ENCODE measurements at regions not wholly inside any gene's neighbourhood (a gene's known extent, or its start where the extent isn't known, plus 50 kb on each side); places are given as distances from the start of the nearest gene placed in this dataset.

DNA sequence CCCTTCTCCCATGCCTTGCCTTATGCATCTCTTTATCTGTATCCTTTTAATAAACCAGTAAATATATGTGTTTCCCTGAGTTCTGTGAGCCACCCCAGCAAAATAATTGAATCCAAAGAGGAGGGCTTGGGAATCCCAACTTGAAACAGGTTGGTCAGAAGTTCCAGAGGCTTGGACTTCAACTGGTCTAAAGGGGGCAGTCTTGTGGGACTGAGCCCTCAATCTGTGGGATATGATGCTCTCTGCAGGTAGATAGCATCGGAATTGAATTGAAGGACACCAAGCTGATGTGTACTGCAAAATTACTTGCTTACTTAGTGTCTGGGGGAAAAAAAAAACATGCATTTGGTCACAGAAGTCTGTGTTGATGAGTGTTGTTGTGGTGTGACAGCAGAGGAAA, 1033.5 kb upstream of the TMEFF2 start:
- Histone ChIP-seq H3K4me1 (ENCODE audit: insufficient read depth) (no peaks in the 10 kb centered on the region), H2AFZ (no peak overlapping the region), H3K27me3 (no peaks in the 10 kb centered on the region), H3K4me2 (no peak overlapping the region), H3K9me2 (replicated peaks; ENCODE audit: insufficient read depth) (no peaks in the 10 kb centered on the region), H3K4me3 (no peak overlapping the region), H3K79me2 (no peaks in the 10 kb centered on the region), H3K36me3 (replicated peaks; ENCODE audit: insufficient read depth, low read depth) (no peaks in the 10 kb centered on the region), H3K27ac (no peak overlapping the region), H4K20me1 (ENCODE audit: insufficient read depth, poor library complexity, severe bottlenecking) (no peaks in the 10 kb centered on the region), H3K9me3 (ENCODE audit: low read depth) (no peaks in the 10 kb centered on the region)
- no peak for DNase-seq (ENCODE audit: low spot score)
- 94% methylated on average over 1 of the region's 1 CpG for WGBS (ENCODE audit: low lambda C conversion rate, missing lambda C conversion rate)
- TF ChIP-seq EZH2phosphoT487 (IDR thresholded peaks at IDR 0.05; ENCODE audit: low read depth, severe bottlenecking, unreplicated experiment) = no peak
- no peak for TF ChIP-seq EZH2 (IDR thresholded peaks at IDR 0.05; ENCODE audit: borderline replicate concordance)
- TF ChIP-seq, protein P1, sequence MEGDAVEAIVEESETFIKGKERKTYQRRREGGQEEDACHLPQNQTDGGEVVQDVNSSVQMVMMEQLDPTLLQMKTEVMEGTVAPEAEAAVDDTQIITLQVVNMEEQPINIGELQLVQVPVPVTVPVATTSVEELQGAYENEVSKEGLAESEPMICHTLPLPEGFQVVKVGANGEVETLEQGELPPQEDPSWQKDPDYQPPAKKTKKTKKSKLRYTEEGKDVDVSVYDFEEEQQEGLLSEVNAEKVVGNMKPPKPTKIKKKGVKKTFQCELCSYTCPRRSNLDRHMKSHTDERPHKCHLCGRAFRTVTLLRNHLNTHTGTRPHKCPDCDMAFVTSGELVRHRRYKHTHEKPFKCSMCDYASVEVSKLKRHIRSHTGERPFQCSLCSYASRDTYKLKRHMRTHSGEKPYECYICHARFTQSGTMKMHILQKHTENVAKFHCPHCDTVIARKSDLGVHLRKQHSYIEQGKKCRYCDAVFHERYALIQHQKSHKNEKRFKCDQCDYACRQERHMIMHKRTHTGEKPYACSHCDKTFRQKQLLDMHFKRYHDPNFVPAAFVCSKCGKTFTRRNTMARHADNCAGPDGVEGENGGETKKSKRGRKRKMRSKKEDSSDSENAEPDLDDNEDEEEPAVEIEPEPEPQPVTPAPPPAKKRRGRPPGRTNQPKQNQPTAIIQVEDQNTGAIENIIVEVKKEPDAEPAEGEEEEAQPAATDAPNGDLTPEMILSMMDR (IDR thresholded peaks at IDR 0.05; ENCODE audit: poor library complexity) = no peak

DNA sequence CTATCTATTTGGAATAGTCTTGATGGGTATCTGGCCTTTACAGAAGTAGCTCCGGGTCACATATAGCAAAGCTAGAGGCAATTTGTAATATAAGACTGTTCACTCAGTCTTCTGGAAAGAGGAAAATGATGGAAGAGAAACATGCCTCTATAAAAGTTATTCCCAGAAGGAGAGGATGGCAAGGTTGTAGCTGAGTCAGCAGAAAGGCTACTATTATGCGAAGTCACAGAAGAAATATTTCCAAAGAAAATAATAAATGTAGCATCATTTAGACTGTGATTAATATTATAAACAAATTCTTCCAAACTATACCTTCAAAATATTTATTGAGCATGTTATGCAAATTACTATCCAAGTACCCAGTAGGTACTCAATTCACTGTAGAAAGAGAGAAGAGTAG, 1027.7 kb upstream of the TMEFF2 start:
- H3K4me2 ChIP-seq = no peak overlapping the region
- H3K27ac ChIP-seq = no peak overlapping the region
- H3K27me3 ChIP-seq = no peaks in the 10 kb centered on the region
- DNase-seq (ENCODE audit: low spot score) = no peak
- no peaks in the 10 kb centered on the region for H4K20me1 ChIP-seq (ENCODE audit: insufficient read depth, poor library complexity, severe bottlenecking)
- no peak overlapping the region for H3K4me3 ChIP-seq
- no peak overlapping the region for H2AFZ ChIP-seq
- no peaks in the 10 kb centered on the region for H3K4me1 ChIP-seq (ENCODE audit: insufficient read depth)
- H3K79me2 ChIP-seq = no peaks in the 10 kb centered on the region
- WGBS (ENCODE audit: low lambda C conversion rate, missing lambda C conversion rate) = 98% methylated on average over 2 of the region's 2 CpGs
- H3K9me2 ChIP-seq (replicated peaks; ENCODE audit: insufficient read depth) = no peaks in the 10 kb centered on the region
- no peaks in the 10 kb centered on the region for H3K36me3 ChIP-seq (replicated peaks; ENCODE audit: insufficient read depth, low read depth)
- TF ChIP-seq EZH2 (IDR thresholded peaks at IDR 0.05; ENCODE audit: borderline replicate concordance) (no peak), EZH2phosphoT487 (IDR thresholded peaks at IDR 0.05; ENCODE audit: low read depth, severe bottlenecking, unreplicated experiment) (no peak)
- TF ChIP-seq, protein P1 (IDR thresholded peaks at IDR 0.05; ENCODE audit: poor library complexity) = no peak
- H3K9me3 ChIP-seq (ENCODE audit: low read depth) = no peaks in the 10 kb centered on the region

DNA sequence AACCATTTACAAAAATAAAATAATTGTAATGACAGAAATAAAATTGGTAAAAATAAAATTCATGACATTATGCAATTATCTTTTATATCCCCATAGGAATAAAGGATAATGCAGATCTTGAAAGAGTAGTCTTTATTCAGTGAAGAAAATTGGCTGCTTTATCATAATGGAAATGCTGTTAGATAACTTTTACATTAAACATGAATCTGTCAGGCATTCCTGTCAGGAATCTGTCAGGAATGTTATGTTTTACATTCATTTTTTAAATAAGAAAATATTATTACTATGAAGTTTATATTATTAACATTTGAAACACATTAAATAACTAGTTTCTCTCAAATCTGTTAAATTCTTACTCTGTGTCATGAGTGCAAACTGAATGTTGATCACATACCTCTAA, 1024.7 kb upstream of the TMEFF2 start:
- H3K27ac ChIP-seq = no peak overlapping the region
- no peaks in the 10 kb centered on the region for H4K20me1 ChIP-seq (ENCODE audit: insufficient read depth, poor library complexity, severe bottlenecking)
- H3K4me1 ChIP-seq (ENCODE audit: insufficient read depth) = no peaks in the 10 kb centered on the region
- H3K27me3 ChIP-seq = no peaks in the 10 kb centered on the region
- no peak overlapping the region for H2AFZ ChIP-seq
- no peak for DNase-seq (ENCODE audit: low spot score)
- no peak for TF ChIP-seq EZH2phosphoT487 (IDR thresholded peaks at IDR 0.05; ENCODE audit: low read depth, severe bottlenecking, unreplicated experiment)
- TF ChIP-seq EZH2 (IDR thresholded peaks at IDR 0.05; ENCODE audit: borderline replicate concordance) = no peak
- no peak overlapping the region for H3K4me3 ChIP-seq
- no peaks in the 10 kb centered on the region for H3K36me3 ChIP-seq (replicated peaks; ENCODE audit: insufficient read depth, low read depth)
- H3K4me2 ChIP-seq = no peak overlapping the region
- H3K79me2 ChIP-seq = no peaks in the 10 kb centered on the region
- no peaks in the 10 kb centered on the region for H3K9me2 ChIP-seq (replicated peaks; ENCODE audit: insufficient read depth)
- H3K9me3 ChIP-seq (ENCODE audit: low read depth) = no peaks in the 10 kb centered on the region

DNA sequence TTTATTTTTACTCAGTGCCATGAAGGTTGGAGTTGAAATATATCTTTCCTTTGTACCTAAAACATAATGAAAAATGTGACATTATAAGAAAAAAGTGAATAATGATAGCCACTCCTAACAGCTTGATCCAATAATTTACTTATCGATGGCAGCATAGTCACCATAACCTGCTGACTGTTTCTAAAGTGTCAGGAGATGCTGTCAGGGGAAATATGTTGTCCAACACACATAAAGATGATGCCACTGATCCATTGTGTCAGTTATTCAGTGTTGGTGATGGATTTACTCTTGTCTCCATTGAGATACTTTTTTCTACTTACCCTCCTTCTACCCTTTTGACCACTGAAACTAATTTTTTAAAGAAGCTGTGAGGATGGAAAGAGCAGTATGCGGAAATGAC, 1006.9 kb upstream of the TMEFF2 start:
- H3K79me2 ChIP-seq = no peaks in the 10 kb centered on the region
- no peaks in the 10 kb centered on the region for H3K4me1 ChIP-seq (ENCODE audit: insufficient read depth)
- no peaks in the 10 kb centered on the region for H3K9me2 ChIP-seq (replicated peaks; ENCODE audit: insufficient read depth)
- H2AFZ ChIP-seq = no peak overlapping the region
- no peaks in the 10 kb centered on the region for H3K36me3 ChIP-seq (replicated peaks; ENCODE audit: insufficient read depth, low read depth)
- DNase-seq (ENCODE audit: low spot score) = no peak
- no peaks in the 10 kb centered on the region for H3K9me3 ChIP-seq (ENCODE audit: low read depth)
- H3K27ac ChIP-seq = no peak overlapping the region
- no peaks in the 10 kb centered on the region for H3K27me3 ChIP-seq
- TF ChIP-seq EZH2phosphoT487 (IDR thresholded peaks at IDR 0.05; ENCODE audit: low read depth, severe bottlenecking, unreplicated experiment) = no peak
- TF ChIP-seq, protein P1 (IDR thresholded peaks at IDR 0.05; ENCODE audit: poor library complexity) = no peak
- no peak for TF ChIP-seq EZH2 (IDR thresholded peaks at IDR 0.05; ENCODE audit: borderline replicate concordance)
- no peak overlapping the region for H3K4me3 ChIP-seq
- H3K4me2 ChIP-seq = no peak overlapping the region
- H4K20me1 ChIP-seq (ENCODE audit: insufficient read depth, poor library complexity, severe bottlenecking) = no peaks in the 10 kb centered on the region
- WGBS (ENCODE audit: low lambda C conversion rate, missing lambda C conversion rate) = 78% methylated on average over 2 of the region's 2 CpGs

All from hepatocyte (in vitro differentiated cells).